ENCODE measurements at regions not wholly inside any gene's neighbourhood (a gene's known extent, or its start where the extent isn't known, plus 50 kb on each side); places are given as distances from the start of the nearest gene placed in this dataset.
"Not testable (repeated sequence)": the region's sequence is repeated elsewhere in the genome, so short reads cannot be mapped to it uniquely, and the experiment has no call there.

- H3K4me1 ChIP-seq (ENCODE audit: control insufficient read depth, insufficient read depth, low read length); H3K27me3 ChIP-seq (ENCODE audit: control insufficient read depth, insufficient read depth); intact Hi-C loops (cut with DNase I); H3K4me3 ChIP-seq (ENCODE audit: low read length); H3K9me3 ChIP-seq (ENCODE audit: control insufficient read depth, low read length); DNase-seq; ATAC-seq; H3K27ac ChIP-seq (ENCODE audit: low read length): not testable (repeated sequence)
- 80% methylated on average over 2 of the region's 2 CpGs for WGBS
These were observed 222.7 kb upstream of the CDH8 start for GRCh38 chr16:62258931-62259435.

- Histone ChIP-seq H3K4me1 (ENCODE audit: control insufficient read depth, insufficient read depth, low read length) (no peaks in the 10 kb centered on the region), H3K4me3 (ENCODE audit: low read length) (no peak overlapping the region), H3K27ac (ENCODE audit: low read length) (no peak overlapping the region), H3K9me3 (ENCODE audit: control insufficient read depth, low read length) (no peaks in the 10 kb centered on the region), H3K27me3 (ENCODE audit: control insufficient read depth, insufficient read depth) (no peaks in the 10 kb centered on the region)
- DNase-seq (no peak), ATAC-seq (no peak)
- intact Hi-C loops (cut with DNase I), result no loop called here
- WGBS, result 27% methylated on average over 2 of the region's 2 CpGs
These were observed 220.2 kb upstream of the CDH8 start for GRCh38 chr16:62256406-62256805.

- intact Hi-C loops (cut with DNase I), result no loop called here
- DNase-seq (no peak), ATAC-seq (no peak)
- Histone ChIP-seq H3K27me3 (ENCODE audit: control insufficient read depth, insufficient read depth) (no peaks in the 10 kb centered on the region), H3K9me3 (ENCODE audit: control insufficient read depth, low read length) (no peaks in the 10 kb centered on the region), H3K4me1 (ENCODE audit: control insufficient read depth, insufficient read depth, low read length) (no peaks in the 10 kb centered on the region), H3K4me3 (ENCODE audit: low read length) (no peak overlapping the region), H3K27ac (ENCODE audit: low read length) (no peak overlapping the region)
These were observed 218.6 kb upstream of the CDH8 start for GRCh38 chr16:62254847-62255246.

- Histone ChIP-seq H3K4me3 (ENCODE audit: low read length) (no peak overlapping the region), H3K4me1 (ENCODE audit: control insufficient read depth, insufficient read depth, low read length) (no peaks in the 10 kb centered on the region), H3K27me3 (ENCODE audit: control insufficient read depth, insufficient read depth) (no peaks in the 10 kb centered on the region), H3K9me3 (ENCODE audit: control insufficient read depth, low read length) (no peaks in the 10 kb centered on the region), H3K27ac (ENCODE audit: low read length) (no peak overlapping the region)
- intact Hi-C loops (cut with DNase I), result no loop called here
- no peak for ATAC-seq
- DNase-seq, result no peak
- 80% methylated on average over 5 of the region's 5 CpGs for WGBS
These were observed 218.1 kb upstream of the CDH8 start for GRCh38 chr16:62254372-62254771.

- no peaks in the 10 kb centered on the region for H3K27me3 ChIP-seq (ENCODE audit: control insufficient read depth, insufficient read depth)
- no peak overlapping the region for H3K4me3 ChIP-seq (ENCODE audit: low read length)
- no peak for ATAC-seq
- 83% methylated on average over 3 of the region's 3 CpGs for WGBS
- H3K4me1 ChIP-seq (ENCODE audit: control insufficient read depth, insufficient read depth, low read length), result no peaks in the 10 kb centered on the region
- no peaks in the 10 kb centered on the region for H3K9me3 ChIP-seq (ENCODE audit: control insufficient read depth, low read length)
- intact Hi-C loops (cut with DNase I), result no loop called here
- DNase-seq, result no peak
- H3K27ac ChIP-seq (ENCODE audit: low read length), result no peak overlapping the region
These were observed 217.7 kb upstream of the CDH8 start for GRCh38 chr16:62253966-62254365.

GRCh38 chr16:62249069-62249468 lies 212.8 kb upstream of the CDH8 start:
- ATAC-seq (no peak), DNase-seq (no peak)
- H3K27me3 ChIP-seq (ENCODE audit: control insufficient read depth, insufficient read depth), result no peaks in the 10 kb centered on the region
- H3K4me1 ChIP-seq (ENCODE audit: control insufficient read depth, insufficient read depth, low read length), result no peaks in the 10 kb centered on the region
- intact Hi-C loops (cut with DNase I), result no loop called here
- no peaks in the 10 kb centered on the region for H3K9me3 ChIP-seq (ENCODE audit: control insufficient read depth, low read length)
- H3K27ac ChIP-seq (ENCODE audit: low read length), result no peak overlapping the region
- WGBS, result 74% methylated on average over 3 of the region's 3 CpGs
- no peak overlapping the region for H3K4me3 ChIP-seq (ENCODE audit: low read length)

- 0% methylated on average over 1 of the region's 1 CpG for WGBS
- Histone ChIP-seq H3K27me3 (ENCODE audit: control insufficient read depth, insufficient read depth) (no peaks in the 10 kb centered on the region), H3K4me1 (ENCODE audit: control insufficient read depth, insufficient read depth, low read length) (no peaks in the 10 kb centered on the region), H3K4me3 (ENCODE audit: low read length) (no peak overlapping the region), H3K27ac (ENCODE audit: low read length) (no peak overlapping the region), H3K9me3 (ENCODE audit: control insufficient read depth, low read length) (no peaks in the 10 kb centered on the region)
- no peak for ATAC-seq
- intact Hi-C loops (cut with DNase I), result no loop called here
- no peak for DNase-seq
These were observed 204.5 kb upstream of the CDH8 start for GRCh38 chr16:62240722-62241121.

GRCh38 chr16:62225675-62226074 lies 189.4 kb upstream of the CDH8 start:
- intact Hi-C loops (cut with DNase I), result no loop called here
- Histone ChIP-seq H3K27ac (ENCODE audit: low read length) (no peak overlapping the region), H3K9me3 (ENCODE audit: control insufficient read depth, low read length) (no peaks in the 10 kb centered on the region), H3K4me1 (ENCODE audit: control insufficient read depth, insufficient read depth, low read length) (no peaks in the 10 kb centered on the region), H3K27me3 (ENCODE audit: control insufficient read depth, insufficient read depth) (no peaks in the 10 kb centered on the region), H3K4me3 (ENCODE audit: low read length) (peak overlapping the region; percentile 18)
- peak; percentile 77 to 87 (median 79) for DNase-seq
- WGBS, result 23% methylated on average over 7 of the region's 7 CpGs
- ATAC-seq, result peak; percentile 72 to 84

GRCh38 chr16:62224646-62225209 lies 188.5 kb upstream of the CDH8 start:
- WGBS, result 31% methylated on average over 9 of the region's 9 CpGs
- DNase-seq (no peak), ATAC-seq (no peak)
- intact Hi-C loops (cut with DNase I), result no loop called here
- Histone ChIP-seq H3K4me1 (ENCODE audit: control insufficient read depth, insufficient read depth, low read length) (no peaks in the 10 kb centered on the region), H3K9me3 (ENCODE audit: control insufficient read depth, low read length) (no peaks in the 10 kb centered on the region), H3K27ac (ENCODE audit: low read length) (no peak overlapping the region), H3K4me3 (ENCODE audit: low read length) (no peak overlapping the region), H3K27me3 (ENCODE audit: control insufficient read depth, insufficient read depth) (no peaks in the 10 kb centered on the region)

GRCh38 chr16:62216837-62217236 lies 180.6 kb upstream of the CDH8 start:
- Histone ChIP-seq H3K27me3 (ENCODE audit: control insufficient read depth, insufficient read depth) (no peaks in the 10 kb centered on the region), H3K4me1 (ENCODE audit: control insufficient read depth, insufficient read depth, low read length) (no peaks in the 10 kb centered on the region), H3K4me3 (ENCODE audit: low read length) (no peak overlapping the region), H3K9me3 (ENCODE audit: control insufficient read depth, low read length) (no peaks in the 10 kb centered on the region), H3K27ac (ENCODE audit: low read length) (no peak overlapping the region)
- DNase-seq (no peak), ATAC-seq (no peak)
- WGBS, result 61% methylated on average over 3 of the region's 3 CpGs
- intact Hi-C loops (cut with DNase I), result no loop called here

- WGBS, result 63% methylated on average over 2 of the region's 2 CpGs
- Histone ChIP-seq H3K27ac (ENCODE audit: low read length) (no peak overlapping the region), H3K4me3 (ENCODE audit: low read length) (no peak overlapping the region), H3K9me3 (ENCODE audit: control insufficient read depth, low read length) (no peaks in the 10 kb centered on the region), H3K27me3 (ENCODE audit: control insufficient read depth, insufficient read depth) (no peaks in the 10 kb centered on the region), H3K4me1 (ENCODE audit: control insufficient read depth, insufficient read depth, low read length) (no peaks in the 10 kb centered on the region)
- intact Hi-C loops (cut with DNase I), result no loop called here
- ATAC-seq (no peak), DNase-seq (peak in 1 of 3 donors; percentile 4)
These were observed 177.5 kb upstream of the CDH8 start for GRCh38 chr16:62213763-62214162.

- Histone ChIP-seq H3K27ac (ENCODE audit: low read length) (no peak overlapping the region), H3K4me3 (ENCODE audit: low read length) (no peak overlapping the region), H3K9me3 (ENCODE audit: control insufficient read depth, low read length) (no peaks in the 10 kb centered on the region), H3K27me3 (ENCODE audit: control insufficient read depth, insufficient read depth) (no peaks in the 10 kb centered on the region), H3K4me1 (ENCODE audit: control insufficient read depth, insufficient read depth, low read length) (no peaks in the 10 kb centered on the region)
- ATAC-seq, result no peak
- DNase-seq, result no peak
- WGBS, result 62% methylated on average over 4 of the region's 4 CpGs
- intact Hi-C loops (cut with DNase I), result no loop called here
These were observed 172.7 kb upstream of the CDH8 start for GRCh38 chr16:62208934-62209333.

Data from right cardiac atrium (tissue), 5 donors.